ENCODE measurements at regions not wholly inside any gene's neighbourhood (a gene's known extent, or its start where the extent isn't known, plus 50 kb on each side); places are given as distances from the start of the nearest gene placed in this dataset.

DNA sequence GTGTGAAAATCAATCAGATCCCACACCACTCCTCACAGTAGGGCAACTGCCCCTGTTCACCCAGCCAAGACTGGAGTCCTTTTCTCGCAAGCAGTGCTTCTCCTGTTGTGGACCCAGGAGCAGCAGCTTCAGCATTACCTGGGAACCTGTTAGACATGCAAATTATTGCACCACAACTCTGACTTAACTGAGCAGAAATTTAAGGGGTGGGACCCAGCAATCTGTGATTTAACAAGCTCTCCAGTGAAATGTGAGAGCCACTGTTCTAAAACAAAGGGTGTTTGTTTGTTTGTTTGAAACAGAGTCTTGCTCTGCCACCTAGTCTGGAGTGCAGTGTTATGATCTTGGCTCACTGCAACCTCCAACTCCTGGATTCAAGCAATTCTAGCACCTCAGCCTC is 591.4 kb downstream of the SOX6 start:
- no peaks in the 10 kb centered on the region for H3K36me3 ChIP-seq (ENCODE audit: control insufficient read depth in 1 of 2, insufficient read depth in 2 of 2, low read length in 2 of 2)
- H3K4me1 ChIP-seq (ENCODE audit: control insufficient read depth in 1 of 2, insufficient read depth in 2 of 2, low read length in 2 of 2), result peaks cover 9 to 19% of the 10 kb centered on the region in 2 donors
- no peaks in the 10 kb centered on the region for H3K9me3 ChIP-seq (ENCODE audit: control insufficient read depth in 1 of 2, low read length in 2 of 2)
- no peak overlapping the region for H3K27ac ChIP-seq (ENCODE audit: low read depth, low read length)
- H3K9ac ChIP-seq (ENCODE audit: low read depth in 1 of 2, low read length in 2 of 2), result peak overlapping the region in 1 of 2 donors; percentile 53
- H3K27me3 ChIP-seq (ENCODE audit: control insufficient read depth in 1 of 2, insufficient read depth in 2 of 2, low read length in 2 of 2), result no peaks in the 10 kb centered on the region
- H3K4me3 ChIP-seq (ENCODE audit: low read depth in 1 of 2, low read length in 2 of 2), result peak overlapping the region; percentile 38 to 40

GRCh38 chr11:15765530-15765929 is 590.8 kb downstream of the SOX6 start:
- H3K36me3 ChIP-seq (ENCODE audit: control insufficient read depth in 1 of 2, insufficient read depth in 2 of 2, low read length in 2 of 2), result no peaks in the 10 kb centered on the region
- no peaks in the 10 kb centered on the region for H3K9me3 ChIP-seq (ENCODE audit: control insufficient read depth in 1 of 2, low read length in 2 of 2)
- H3K9ac ChIP-seq (ENCODE audit: low read depth in 1 of 2, low read length in 2 of 2), result peak overlapping the region in 1 of 2 donors; percentile 53
- H3K4me1 ChIP-seq (ENCODE audit: control insufficient read depth in 1 of 2, insufficient read depth in 2 of 2, low read length in 2 of 2), result peaks cover 13 to 23% of the 10 kb centered on the region in 2 donors
- no peaks in the 10 kb centered on the region for H3K27me3 ChIP-seq (ENCODE audit: control insufficient read depth in 1 of 2, insufficient read depth in 2 of 2, low read length in 2 of 2)
- H3K4me3 ChIP-seq (ENCODE audit: low read depth in 1 of 2, low read length in 2 of 2), result peak overlapping the region; percentile 38 to 40
- H3K27ac ChIP-seq (ENCODE audit: low read depth, low read length), result no peak overlapping the region

DNA sequence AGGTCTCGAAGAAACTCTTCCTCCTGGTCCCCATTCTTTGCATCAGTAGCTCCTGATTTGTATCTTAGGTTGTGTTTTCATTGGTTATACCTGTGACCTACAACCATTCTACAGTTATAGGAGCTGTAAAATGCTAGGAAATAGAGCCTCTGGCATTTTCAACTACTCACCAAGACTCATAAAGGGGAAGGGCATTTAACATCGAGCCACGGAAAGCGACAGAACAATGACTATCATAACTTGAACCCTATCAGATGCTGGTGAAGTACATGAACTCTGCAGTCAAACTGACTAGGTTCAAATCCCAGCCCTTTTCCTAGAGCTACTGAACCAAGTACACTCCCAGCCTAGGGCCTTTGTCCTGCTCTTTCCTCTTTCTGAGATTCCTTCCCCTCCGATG is 588.0 kb downstream of the SOX6 start:
- Histone ChIP-seq H3K27ac (ENCODE audit: low read depth, low read length) (no peak overlapping the region), H3K9me3 (ENCODE audit: control insufficient read depth in 1 of 2, low read length in 2 of 2) (no peaks in the 10 kb centered on the region), H3K9ac (ENCODE audit: low read depth in 1 of 2, low read length in 2 of 2) (no peak overlapping the region), H3K27me3 (ENCODE audit: control insufficient read depth in 1 of 2, insufficient read depth in 2 of 2, low read length in 2 of 2) (no peaks in the 10 kb centered on the region), H3K4me1 (ENCODE audit: control insufficient read depth in 1 of 2, insufficient read depth in 2 of 2, low read length in 2 of 2) (peaks cover 13 to 25% of the 10 kb centered on the region in 2 donors), H3K4me3 (ENCODE audit: low read depth in 1 of 2, low read length in 2 of 2) (no peak overlapping the region), H3K36me3 (ENCODE audit: control insufficient read depth in 1 of 2, insufficient read depth in 2 of 2, low read length in 2 of 2) (no peaks in the 10 kb centered on the region)

DNA sequence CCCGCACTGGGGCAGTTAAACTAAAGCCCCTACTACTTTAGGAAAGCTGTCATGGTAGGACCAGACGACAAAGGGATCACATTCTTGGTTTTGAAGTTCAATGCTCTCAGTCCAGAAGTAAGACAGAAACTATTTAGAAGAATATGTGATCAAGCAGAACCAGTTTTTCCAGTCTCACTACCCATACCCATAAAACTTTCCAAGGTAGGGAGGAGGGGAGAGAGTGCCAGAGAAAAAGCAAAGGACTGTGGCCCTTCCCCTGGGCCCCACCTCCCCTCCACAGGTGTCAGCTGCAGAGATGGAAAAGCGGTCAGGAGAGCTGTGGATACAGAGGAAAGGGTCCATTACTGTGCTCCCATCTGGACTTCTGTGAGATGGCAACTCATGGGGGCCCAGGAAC is 587.1 kb downstream of the SOX6 start:
- H3K27ac ChIP-seq (ENCODE audit: low read depth, low read length), result no peak overlapping the region
- no peaks in the 10 kb centered on the region for H3K27me3 ChIP-seq (ENCODE audit: control insufficient read depth in 1 of 2, insufficient read depth in 2 of 2, low read length in 2 of 2)
- H3K9me3 ChIP-seq (ENCODE audit: control insufficient read depth in 1 of 2, low read length in 2 of 2), result no peaks in the 10 kb centered on the region
- H3K4me3 ChIP-seq (ENCODE audit: low read depth in 1 of 2, low read length in 2 of 2), result peak overlapping the region; percentile 7 to 26
- no peak overlapping the region for H3K9ac ChIP-seq (ENCODE audit: low read depth in 1 of 2, low read length in 2 of 2)
- H3K4me1 ChIP-seq (ENCODE audit: control insufficient read depth in 1 of 2, insufficient read depth in 2 of 2, low read length in 2 of 2), result peaks cover 13 to 25% of the 10 kb centered on the region in 2 donors
- no peaks in the 10 kb centered on the region for H3K36me3 ChIP-seq (ENCODE audit: control insufficient read depth in 1 of 2, insufficient read depth in 2 of 2, low read length in 2 of 2)

GRCh38 chr11:15770798-15771414 is 585.4 kb downstream of the SOX6 start:
- Histone ChIP-seq H3K27me3 (ENCODE audit: control insufficient read depth in 1 of 2, insufficient read depth in 2 of 2, low read length in 2 of 2) (no peaks in the 10 kb centered on the region), H3K27ac (ENCODE audit: low read depth, low read length) (no peak overlapping the region), H3K9ac (ENCODE audit: low read depth in 1 of 2, low read length in 2 of 2) (no peak overlapping the region), H3K4me3 (ENCODE audit: low read depth in 1 of 2, low read length in 2 of 2) (no peak overlapping the region), H3K9me3 (ENCODE audit: control insufficient read depth in 1 of 2, low read length in 2 of 2) (no peaks in the 10 kb centered on the region), H3K36me3 (ENCODE audit: control insufficient read depth in 1 of 2, insufficient read depth in 2 of 2, low read length in 2 of 2) (no peaks in the 10 kb centered on the region), H3K4me1 (ENCODE audit: control insufficient read depth in 1 of 2, insufficient read depth in 2 of 2, low read length in 2 of 2) (peaks cover 13 to 25% of the 10 kb centered on the region in 2 donors)

DNA sequence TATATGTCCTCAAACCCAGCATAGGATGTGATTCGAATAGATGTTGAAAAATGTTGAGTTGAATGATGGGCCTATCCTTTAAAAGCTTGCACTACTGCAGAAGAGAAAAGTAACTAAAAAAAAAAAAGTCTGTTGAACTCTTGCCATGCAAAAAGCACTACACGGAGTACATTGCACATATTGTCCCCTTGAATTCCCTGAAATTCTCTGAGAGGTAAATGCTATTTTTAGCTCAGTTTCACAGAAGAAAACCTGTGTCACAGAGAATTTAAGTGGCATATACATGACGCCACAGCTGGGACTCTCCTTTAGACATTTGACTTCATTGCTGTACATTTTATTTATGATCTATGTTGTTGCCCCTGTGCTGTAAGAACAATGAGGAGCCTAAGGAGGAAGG is 583.8 kb downstream of the SOX6 start:
- no peaks in the 10 kb centered on the region for H3K36me3 ChIP-seq (ENCODE audit: control insufficient read depth in 1 of 2, insufficient read depth in 2 of 2, low read length in 2 of 2)
- no peak overlapping the region for H3K27ac ChIP-seq (ENCODE audit: low read depth, low read length)
- H3K4me3 ChIP-seq (ENCODE audit: low read depth in 1 of 2, low read length in 2 of 2), result no peak overlapping the region
- H3K4me1 ChIP-seq (ENCODE audit: control insufficient read depth in 1 of 2, insufficient read depth in 2 of 2, low read length in 2 of 2), result peaks cover 13 to 25% of the 10 kb centered on the region in 2 donors
- H3K9me3 ChIP-seq (ENCODE audit: control insufficient read depth in 1 of 2, low read length in 2 of 2), result no peaks in the 10 kb centered on the region
- no peaks in the 10 kb centered on the region for H3K27me3 ChIP-seq (ENCODE audit: control insufficient read depth in 1 of 2, insufficient read depth in 2 of 2, low read length in 2 of 2)
- no peak overlapping the region for H3K9ac ChIP-seq (ENCODE audit: low read depth in 1 of 2, low read length in 2 of 2)

DNA sequence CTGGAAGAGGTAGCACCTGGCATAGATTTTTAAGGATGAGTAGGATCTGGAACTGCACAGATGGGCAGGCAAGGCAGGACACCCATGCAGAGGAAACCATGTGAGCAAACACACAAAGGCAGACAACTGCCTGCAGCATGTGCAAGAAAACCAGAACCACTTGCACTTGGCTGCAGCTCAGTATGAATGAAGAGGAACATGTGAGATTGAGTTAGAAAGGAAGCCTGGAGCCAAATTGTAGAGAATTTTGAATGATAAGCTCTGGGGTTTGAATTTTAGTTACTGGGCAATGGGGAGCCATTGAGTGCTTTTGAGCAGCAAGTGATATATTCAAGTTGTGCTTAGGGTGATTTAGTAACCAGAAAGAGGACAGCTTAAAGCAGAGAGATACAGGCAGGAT is 583.4 kb downstream of the SOX6 start:
- Histone ChIP-seq H3K4me1 (ENCODE audit: control insufficient read depth in 1 of 2, insufficient read depth in 2 of 2, low read length in 2 of 2) (peaks cover 12 to 24% of the 10 kb centered on the region in 2 donors), H3K9ac (ENCODE audit: low read depth in 1 of 2, low read length in 2 of 2) (no peak overlapping the region), H3K9me3 (ENCODE audit: control insufficient read depth in 1 of 2, low read length in 2 of 2) (no peaks in the 10 kb centered on the region), H3K4me3 (ENCODE audit: low read depth in 1 of 2, low read length in 2 of 2) (no peak overlapping the region), H3K27me3 (ENCODE audit: control insufficient read depth in 1 of 2, insufficient read depth in 2 of 2, low read length in 2 of 2) (no peaks in the 10 kb centered on the region), H3K27ac (ENCODE audit: low read depth, low read length) (no peak overlapping the region), H3K36me3 (ENCODE audit: control insufficient read depth in 1 of 2, insufficient read depth in 2 of 2, low read length in 2 of 2) (no peaks in the 10 kb centered on the region)

DNA sequence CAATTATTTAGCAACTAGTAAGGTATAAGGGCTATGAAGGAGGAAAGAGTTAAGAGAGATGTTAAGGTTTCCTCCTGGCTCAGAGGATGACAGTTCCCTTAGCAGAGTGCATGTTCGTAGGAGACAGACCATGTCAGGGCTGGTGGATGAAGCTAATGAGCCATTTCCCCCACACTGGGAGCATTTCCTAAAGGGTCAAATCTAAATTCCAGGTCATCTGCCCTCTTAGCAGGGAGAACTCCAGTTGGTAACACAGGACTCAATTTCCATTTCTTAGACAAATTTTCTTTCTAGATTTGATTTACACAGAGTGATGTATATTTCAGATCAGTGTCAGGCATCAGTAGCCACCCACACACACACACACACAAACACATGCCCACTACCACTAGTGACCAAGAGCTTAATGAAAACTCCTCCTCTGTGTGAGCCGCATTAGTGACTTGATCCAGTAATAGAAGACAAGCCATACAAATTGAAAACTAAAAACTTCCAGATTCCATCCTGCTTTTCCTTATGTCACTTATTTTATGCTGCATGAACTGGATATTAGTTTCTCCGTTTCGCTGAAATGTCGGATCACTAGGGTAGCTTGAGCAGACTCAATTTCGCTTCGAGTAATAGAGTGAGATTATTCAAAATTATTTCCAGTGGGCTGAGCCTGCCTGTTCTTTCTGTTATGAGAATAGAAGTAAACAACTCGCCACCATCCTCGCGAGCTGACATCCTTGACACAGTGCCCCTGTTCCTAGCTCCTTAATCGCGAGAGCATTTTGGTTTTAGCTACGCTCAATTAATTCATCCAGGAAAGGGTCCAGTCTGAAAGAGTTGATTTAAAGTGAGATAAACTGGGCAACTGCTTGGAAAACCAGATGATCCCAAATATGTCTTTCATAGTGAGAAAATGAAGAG is 582.6 kb downstream of the SOX6 start:
- Histone ChIP-seq H3K36me3 (ENCODE audit: control insufficient read depth in 1 of 2, insufficient read depth in 2 of 2, low read length in 2 of 2) (no peaks in the 10 kb centered on the region), H3K4me1 (ENCODE audit: control insufficient read depth in 1 of 2, insufficient read depth in 2 of 2, low read length in 2 of 2) (peaks cover 10 to 17% of the 10 kb centered on the region in 2 donors), H3K4me3 (ENCODE audit: low read depth in 1 of 2, low read length in 2 of 2) (no peak overlapping the region), H3K9me3 (ENCODE audit: control insufficient read depth in 1 of 2, low read length in 2 of 2) (no peaks in the 10 kb centered on the region), H3K27ac (ENCODE audit: low read depth, low read length) (no peak overlapping the region), H3K27me3 (ENCODE audit: control insufficient read depth in 1 of 2, insufficient read depth in 2 of 2, low read length in 2 of 2) (no peaks in the 10 kb centered on the region), H3K9ac (ENCODE audit: low read depth in 1 of 2, low read length in 2 of 2) (no peak overlapping the region)

- no peak overlapping the region for H3K9ac ChIP-seq (ENCODE audit: low read depth in 1 of 2, low read length in 2 of 2)
- no peaks in the 10 kb centered on the region for H3K27me3 ChIP-seq (ENCODE audit: control insufficient read depth in 1 of 2, insufficient read depth in 2 of 2, low read length in 2 of 2)
- no peaks in the 10 kb centered on the region for H3K36me3 ChIP-seq (ENCODE audit: control insufficient read depth in 1 of 2, insufficient read depth in 2 of 2, low read length in 2 of 2)
- no peak overlapping the region for H3K27ac ChIP-seq (ENCODE audit: low read depth, low read length)
- H3K9me3 ChIP-seq (ENCODE audit: control insufficient read depth in 1 of 2, low read length in 2 of 2), result no peaks in the 10 kb centered on the region
- H3K4me1 ChIP-seq (ENCODE audit: control insufficient read depth in 1 of 2, insufficient read depth in 2 of 2, low read length in 2 of 2), result peaks cover 7 to 9% of the 10 kb centered on the region in 2 donors
- no peak overlapping the region for H3K4me3 ChIP-seq (ENCODE audit: low read depth in 1 of 2, low read length in 2 of 2)
These were observed 581.9 kb downstream of the SOX6 start for GRCh38 chr11:15774388-15774939.

- no peak overlapping the region for H3K4me3 ChIP-seq (ENCODE audit: low read depth in 1 of 2, low read length in 2 of 2)
- no peaks in the 10 kb centered on the region for H3K27me3 ChIP-seq (ENCODE audit: control insufficient read depth in 1 of 2, insufficient read depth in 2 of 2, low read length in 2 of 2)
- no peak overlapping the region for H3K27ac ChIP-seq (ENCODE audit: low read depth, low read length)
- no peaks in the 10 kb centered on the region for H3K9me3 ChIP-seq (ENCODE audit: control insufficient read depth in 1 of 2, low read length in 2 of 2)
- H3K9ac ChIP-seq (ENCODE audit: low read depth in 1 of 2, low read length in 2 of 2), result no peak overlapping the region
- no peaks in the 10 kb centered on the region for H3K36me3 ChIP-seq (ENCODE audit: control insufficient read depth in 1 of 2, insufficient read depth in 2 of 2, low read length in 2 of 2)
- H3K4me1 ChIP-seq (ENCODE audit: control insufficient read depth in 1 of 2, insufficient read depth in 2 of 2, low read length in 2 of 2), result peaks cover 3 to 6% of the 10 kb centered on the region in 2 donors
These were observed 581.3 kb downstream of the SOX6 start for GRCh38 chr11:15775015-15775541.
